SK-N-SH treated with all-trans-retinoic acid at 6 μM for 48 hours (cell line): ENCODE measurements at regions not wholly inside any gene's neighbourhood (a gene's known extent, or its start where the extent isn't known, plus 50 kb on each side); places are given as distances from the start of the nearest gene placed in this dataset.

ENCODE experiments used
- ATAC-seq: fragments of 200-7000 bp; cut with Tn5 transposase; 3 replicates; pipeline ENCODE4 v1.9.1; 2020; ENCODE audit warnings: mild to moderate bottlenecking, moderate library complexity
- BACH2 ChIP-seq: fragments of 250-450 bp; sonication (Bioruptor Pico); IDR thresholded peaks from 2 replicates; pipeline ENCODE4 v1.9.0; 2021; ENCODE audit warnings: mild to moderate bottlenecking, borderline replicate concordance
- CSDC2 ChIP-seq: fragments of 250-450 bp; sonication (Bioruptor Pico); IDR thresholded peaks from 2 replicates; pipeline ENCODE4 v1.5.0; 2020; ENCODE audit warnings: mild to moderate bottlenecking, moderate library complexity
- CSRNP3 ChIP-seq: fragments of 250-450 bp; sonication (Bioruptor Pico); IDR thresholded peaks from 2 replicates; pipeline ENCODE4 v1.5.1; 2021; ENCODE audit warnings: mild to moderate bottlenecking, moderate library complexity
- ESRRG ChIP-seq: fragments of 250-450 bp; sonication (Bioruptor Pico); IDR thresholded peaks from 2 replicates; pipeline ENCODE4 v1.6.1; 2021; ENCODE audit warnings: mild to moderate bottlenecking
- GLIS3 ChIP-seq: fragments of 250-450 bp; sonication (Bioruptor Pico); IDR thresholded peaks from 2 replicates; pipeline ENCODE4 v1.5.0; 2020; ENCODE audit warnings: mild to moderate bottlenecking, moderate library complexity
- ISL1 ChIP-seq: fragments of 250-450 bp; sonication (Bioruptor Pico); IDR thresholded peaks from 2 replicates; pipeline ENCODE4 v2.1.2; 2022; ENCODE audit warnings: mild to moderate bottlenecking, moderate library complexity
- OSR1 ChIP-seq: fragments of 250-450 bp; sonication (Bioruptor Pico); IDR thresholded peaks from 2 replicates; pipeline ENCODE4 v1.8.0; 2022; ENCODE audit warnings: moderate library complexity, mild to moderate bottlenecking, inconsistent platforms
- POU6F1 ChIP-seq: fragments of 250-450 bp; sonication (Bioruptor Pico); IDR thresholded peaks from 2 replicates; pipeline ENCODE4 v1.8.0; 2021; ENCODE audit warnings: low read depth, mild to moderate bottlenecking, moderate library complexity, borderline replicate concordance
- PPARA ChIP-seq: fragments of 250-450 bp; sonication (Bioruptor Pico); IDR thresholded peaks from 2 replicates; pipeline ENCODE4 v1.5.0; 2020; ENCODE audit warnings: mild to moderate bottlenecking, borderline replicate concordance
- RARB ChIP-seq: fragments of 250-450 bp; sonication (Bioruptor Pico); IDR thresholded peaks from 2 replicates; pipeline ENCODE4 v1.8.0; 2021; ENCODE audit warnings: mild to moderate bottlenecking, moderate library complexity
- SNAI2 ChIP-seq: fragments of 250-450 bp; sonication (Bioruptor Pico); IDR thresholded peaks from 2 replicates; pipeline ENCODE4 v1.5.0; 2020; ENCODE audit warnings: mild to moderate bottlenecking, moderate library complexity
- TCF4 ChIP-seq: fragments of 250-450 bp; sonication (Bioruptor Pico); IDR thresholded peaks from 2 replicates; pipeline ENCODE4 v1.8.0; 2021; ENCODE audit warnings: mild to moderate bottlenecking, moderate library complexity, borderline replicate concordance
- TOX ChIP-seq: fragments of 250-450 bp; sonication (Bioruptor Pico); IDR thresholded peaks from 2 replicates; pipeline ENCODE4 v1.8.0; 2021; ENCODE audit warnings: mild to moderate bottlenecking, moderate library complexity, borderline replicate concordance
- TSHZ2 ChIP-seq: fragments of 250-450 bp; sonication (Bioruptor Pico); IDR thresholded peaks from 2 replicates; pipeline ENCODE4 v1.5.0; 2020; ENCODE audit warnings: mild to moderate bottlenecking, moderate library complexity
- ZFP3 ChIP-seq: fragments of 250-450 bp; sonication (Bioruptor Pico); IDR thresholded peaks from 2 replicates; pipeline ENCODE4 v1.5.0; 2020; ENCODE audit warnings: mild to moderate bottlenecking, moderate library complexity
- ZFP30 ChIP-seq: fragments of 450-650 bp; formaldehyde crosslinking; IDR thresholded peaks from 2 replicates; pipeline ENCODE4 v1.5.0; 2022; ENCODE audit warnings: mild to moderate bottlenecking, moderate library complexity
- ZNF70 ChIP-seq: fragments of 450-650 bp; formaldehyde crosslinking; IDR thresholded peaks from 2 replicates; pipeline ENCODE4 v1.5.0; 2020; ENCODE audit warnings: mild to moderate bottlenecking, moderate library complexity
- ZNF8 ChIP-seq: fragments of 450-650 bp; formaldehyde crosslinking; IDR thresholded peaks from 2 replicates; pipeline ENCODE4 v1.5.0; 2020; ENCODE audit warnings: mild to moderate bottlenecking, moderate library complexity

- no peak for TF ChIP-seq BACH2 (CRISPR knock-in tag)
- TF ChIP-seq GLIS3 (CRISPR knock-in tag): no peak
- TF ChIP-seq SNAI2 (CRISPR knock-in tag): no peak
- TF ChIP-seq ZNF8 (CRISPR knock-in tag): no peak
- TF ChIP-seq, all 23 proteins: peak for 0
- ATAC-seq: no peak
These were observed 1374.5 kb upstream of the NXPH2 start for GRCh38 chr2:140154706-140155105.

- ATAC-seq: no peak
- TF ChIP-seq RARB (CRISPR knock-in tag) (no peak), GLIS3 (CRISPR knock-in tag) (no peak), CSRNP3 (CRISPR knock-in tag) (no peak), TOX (CRISPR knock-in tag) (no peak), PPARA (CRISPR knock-in tag) (no peak), POU6F1 (CRISPR knock-in tag) (no peak), TCF4 (CRISPR knock-in tag) (no peak), TSHZ2 (CRISPR knock-in tag) (no peak), CSDC2 (CRISPR knock-in tag) (no peak), OSR1 (CRISPR knock-in tag) (no peak), ISL1 (CRISPR knock-in tag) (no peak), ZFP30 (CRISPR knock-in tag) (no peak)
- TF ChIP-seq, all 23 proteins: peak for 0
These were observed 1374.1 kb upstream of the NXPH2 start for GRCh38 chr2:140154271-140154670.

- ATAC-seq: no peak
These were observed 1364.4 kb upstream of the NXPH2 start for GRCh38 chr2:140144611-140145010.

More at GRCh38 chr2:140144611-140145010, 1364.4 kb upstream of the NXPH2 start:
- TF ChIP-seq TSHZ2 (CRISPR knock-in tag) (no peak), ISL1 (CRISPR knock-in tag) (no peak), ZNF70 (no peak), GLIS3 (CRISPR knock-in tag) (no peak), ZFP30 (CRISPR knock-in tag) (no peak), ESRRG (CRISPR knock-in tag) (no peak), ZFP3 (no peak), PPARA (CRISPR knock-in tag) (no peak), ZNF8 (CRISPR knock-in tag) (no peak)
